ENCODE measurements at regions not wholly inside any gene's neighbourhood (a gene's known extent, or its start where the extent isn't known, plus 50 kb on each side); places are given as distances from the start of the nearest gene placed in this dataset.

- ChIA-PET POLR2A (no interaction called here), CTCF (no interaction called here)
- no peaks in the 10 kb centered on the region for H3K27me3 ChIP-seq (ENCODE audit: control insufficient read depth in 2 of 2, insufficient read depth in 2 of 2, low read length in 2 of 2)
- H3K9me3 ChIP-seq (replicated peaks; ENCODE audit: control insufficient read depth, insufficient read depth, low read length) = no peaks in the 10 kb centered on the region
- no peaks in the 10 kb centered on the region for H3K79me2 ChIP-seq (ENCODE audit: control insufficient read depth, insufficient read depth, low read length)
- intact Hi-C loops (cut with micrococcal nuclease) = no loop called here
- no peak overlapping the region for H3K9ac ChIP-seq (replicated peaks; ENCODE audit: extremely low read depth, insufficient read depth, low read length)
- no peak overlapping the region for H3K4me2 ChIP-seq (ENCODE audit: insufficient read depth, low read length)
- H4K20me1 ChIP-seq (replicated peaks; ENCODE audit: control insufficient read depth, extremely low read depth, insufficient read depth, low read length) = no peaks in the 10 kb centered on the region
- H3K4me1 ChIP-seq (ENCODE audit: control insufficient read depth, extremely low read depth, insufficient read depth, low read length) = no peaks in the 10 kb centered on the region
- no peak for DNase-seq (ENCODE audit: low read depth, low spot score)
- TF ChIP-seq CTCF (IDR thresholded peaks at IDR 0.05; ENCODE audit: extremely low read depth in 1 of 2, insufficient read depth in 1 of 2, low read depth in 1 of 2, low read length in 2 of 2) (no peak), JUN (IDR thresholded peaks at IDR 0.05; ENCODE audit: borderline replicate concordance, insufficient read depth, insufficient read length, low read depth) (no peak), EZH2 (IDR thresholded peaks at IDR 0.05; ENCODE audit: borderline replicate concordance, low read depth, low read length, severe bottlenecking) (no peak), POLR2A (IDR thresholded peaks at IDR 0.05; ENCODE audit: low read depth, low read length) (no peak), MYC (IDR thresholded peaks at IDR 0.05; ENCODE audit: low read depth, low read length) (no peak), MAX (IDR thresholded peaks at IDR 0.05; ENCODE audit: insufficient read depth, insufficient read length) (no peak)
- H2AFZ ChIP-seq (ENCODE audit: low read depth, low read length) = no peak overlapping the region
- H3K36me3 ChIP-seq (ENCODE audit: control insufficient read depth in 2 of 2, extremely low read depth in 1 of 2, insufficient read depth in 2 of 2, low read length in 2 of 2) = no peaks in the 10 kb centered on the region
- H3K9me1 ChIP-seq (replicated peaks; ENCODE audit: control insufficient read depth, extremely low read depth, insufficient read depth, low read length) = no peaks in the 10 kb centered on the region
- H3K4me3 ChIP-seq (replicated peaks in 1 of 3; ENCODE audit: insufficient read depth in 1 of 3, low read depth in 1 of 3, low read length in 3 of 3) = no peak overlapping the region
- dilution Hi-C loops (cut with MboI; ENCODE audit: extremely low pct_ligation_motif_present, low sequenced_read_pairs) = no loop called here
- BruUV-seq (replicated peaks) = no TSS peak
- FAIRE-seq = no peak
- H3K27ac ChIP-seq (ENCODE audit: insufficient read depth, low read depth, low read length) = no peak overlapping the region
These were observed 241.3 kb upstream of the GRIP1 start for GRCh38 chr12:66920205-66920604.

GRCh38 chr12:66921151-66921550 lies 242.3 kb upstream of the GRIP1 start:
- H3K9ac ChIP-seq (replicated peaks; ENCODE audit: extremely low read depth, insufficient read depth, low read length) = no peak overlapping the region
- no peaks in the 10 kb centered on the region for H3K36me3 ChIP-seq (ENCODE audit: control insufficient read depth in 2 of 2, extremely low read depth in 1 of 2, insufficient read depth in 2 of 2, low read length in 2 of 2)
- dilution Hi-C loops (cut with MboI; ENCODE audit: extremely low pct_ligation_motif_present, low sequenced_read_pairs) = no loop called here
- H3K27ac ChIP-seq (ENCODE audit: insufficient read depth, low read depth, low read length) = no peak overlapping the region
- H4K20me1 ChIP-seq (replicated peaks; ENCODE audit: control insufficient read depth, extremely low read depth, insufficient read depth, low read length) = no peaks in the 10 kb centered on the region
- H3K9me3 ChIP-seq (replicated peaks; ENCODE audit: control insufficient read depth, insufficient read depth, low read length) = no peaks in the 10 kb centered on the region
- no peak for DNase-seq (ENCODE audit: low read depth, low spot score)
- H3K27me3 ChIP-seq (ENCODE audit: control insufficient read depth in 2 of 2, insufficient read depth in 2 of 2, low read length in 2 of 2) = no peaks in the 10 kb centered on the region
- no TSS peak for BruUV-seq (replicated peaks)
- CTCF ChIA-PET = no interaction called here
- intact Hi-C loops (cut with micrococcal nuclease) = no loop called here
- H3K9me1 ChIP-seq (replicated peaks; ENCODE audit: control insufficient read depth, extremely low read depth, insufficient read depth, low read length) = no peaks in the 10 kb centered on the region
- POLR2A ChIA-PET = interaction anchor here (0.6 kb wide), 1 partner anchor 35 kb away, joined by 3 read pairs; no protein-coding TSS in a partner anchor
- H3K79me2 ChIP-seq (ENCODE audit: control insufficient read depth, insufficient read depth, low read length) = no peaks in the 10 kb centered on the region
- no peak for FAIRE-seq
- no peak overlapping the region for H2AFZ ChIP-seq (ENCODE audit: low read depth, low read length)
- H3K4me2 ChIP-seq (ENCODE audit: insufficient read depth, low read length) = no peak overlapping the region
- no peaks in the 10 kb centered on the region for H3K4me1 ChIP-seq (ENCODE audit: control insufficient read depth, extremely low read depth, insufficient read depth, low read length)
- TF ChIP-seq POLR2AphosphoS5 (IDR thresholded peaks at IDR 0.05; ENCODE audit: insufficient read depth, low read depth, low read length) = no peak
- TF ChIP-seq MAX (IDR thresholded peaks at IDR 0.05; ENCODE audit: insufficient read depth, insufficient read length) = no peak
- no peak for TF ChIP-seq CTCF (IDR thresholded peaks at IDR 0.05; ENCODE audit: extremely low read depth in 1 of 2, insufficient read depth in 1 of 2, low read depth in 1 of 2, low read length in 2 of 2)
- no peak for TF ChIP-seq JUN (IDR thresholded peaks at IDR 0.05; ENCODE audit: borderline replicate concordance, insufficient read depth, insufficient read length, low read depth)
- no peak for TF ChIP-seq POLR2A (IDR thresholded peaks at IDR 0.05; ENCODE audit: low read depth, low read length)
- no peak for TF ChIP-seq FOS (IDR thresholded peaks at IDR 0.05; ENCODE audit: borderline replicate concordance, insufficient read depth, low read length)
- no peak for TF ChIP-seq EZH2 (IDR thresholded peaks at IDR 0.05; ENCODE audit: borderline replicate concordance, low read depth, low read length, severe bottlenecking)
- TF ChIP-seq MYC (IDR thresholded peaks at IDR 0.05; ENCODE audit: low read depth, low read length) = no peak
- TF ChIP-seq GATA2 (IDR thresholded peaks at IDR 0.05; ENCODE audit: insufficient read depth, insufficient read length, low read depth, low read length) = no peak
- no peak overlapping the region for H3K4me3 ChIP-seq (replicated peaks in 1 of 3; ENCODE audit: insufficient read depth in 1 of 3, low read depth in 1 of 3, low read length in 3 of 3)
